HG02610 (cell line): ENCODE measurements at regions not wholly inside any gene's neighbourhood (a gene's known extent, or its start where the extent isn't known, plus 50 kb on each side); places are given as distances from the start of the nearest gene placed in this dataset.
"Not testable (repeated sequence)": the region's sequence is repeated elsewhere in the genome, so short reads cannot be mapped to it uniquely, and the experiment has no call there.

Experiments
- ATAC-seq: cut with Tn5 transposase; IDR thresholded peaks from one replicate; pipeline ENCODE4 v1.9.1; 2021; ENCODE audit warnings: mild to moderate bottlenecking, moderate library complexity; ENCODE audit not compliant: unreplicated experiment

GRCh38 chr1:178606839-178607238 is 93.9 kb downstream of the TEX35 start:
- no peak for ATAC-seq

- ATAC-seq: peak; percentile 72
Measured at GRCh38 chr1:178607718-178608408, 95.0 kb downstream of the TEX35 start.

- ATAC-seq: no peak
Measured at GRCh38 chr1:178609015-178609414, 96.1 kb downstream of the TEX35 start.

- ATAC-seq: not testable (repeated sequence)
Measured at GRCh38 chr1:178610690-178611410, 97.9 kb downstream of the TEX35 start.

GRCh38 chr1:178612261-178612660 is 99.4 kb downstream of the TEX35 start:
- ATAC-seq: no peak

GRCh38 chr1:178613271-178613945 is 100.5 kb downstream of the TEX35 start:
- ATAC-seq: no peak

- ATAC-seq: no peak
Measured at GRCh38 chr1:178614286-178614685, 101.4 kb downstream of the TEX35 start.

- ATAC-seq: no peak
Measured at GRCh38 chr1:178619042-178619927, 105.8 kb upstream of the RALGPS2 start.

- ATAC-seq: no peak
Measured at GRCh38 chr1:178620584-178621475, 104.2 kb upstream of the RALGPS2 start.

GRCh38 chr1:178621822-178622221 is 103.2 kb upstream of the RALGPS2 start:
- ATAC-seq: no peak

GRCh38 chr1:178625695-178626094 is 99.3 kb upstream of the RALGPS2 start:
- no peak for ATAC-seq

- ATAC-seq: no peak
Measured at GRCh38 chr1:178627037-178627436, 98.0 kb upstream of the RALGPS2 start.

GRCh38 chr1:178628637-178629251 is 96.3 kb upstream of the RALGPS2 start:
- no peak for ATAC-seq

- no peak for ATAC-seq
Measured at GRCh38 chr1:178629252-178630154, 95.5 kb upstream of the RALGPS2 start.

- no peak for ATAC-seq
Measured at GRCh38 chr1:178630417-178630816, 94.6 kb upstream of the RALGPS2 start.

GRCh38 chr1:178632653-178633052 is 92.4 kb upstream of the RALGPS2 start:
- ATAC-seq: no peak

- no peak for ATAC-seq
Measured at GRCh38 chr1:178633056-178633455, 92.0 kb upstream of the RALGPS2 start.

GRCh38 chr1:178634445-178634844 is 90.6 kb upstream of the RALGPS2 start:
- ATAC-seq: no peak
